ENCODE measurements at regions not wholly inside any gene's neighbourhood (a gene's known extent, or its start where the extent isn't known, plus 50 kb on each side); places are given as distances from the start of the nearest gene placed in this dataset.
"Not testable (repeated sequence)": the region's sequence is repeated elsewhere in the genome, so short reads cannot be mapped to it uniquely, and the experiment has no call there.

GRCh38 chr1:70490153-70490552, 79.1 kb downstream of the CTH start:
- DNase-seq (ENCODE audit: low spot score), result no peak

DNA sequence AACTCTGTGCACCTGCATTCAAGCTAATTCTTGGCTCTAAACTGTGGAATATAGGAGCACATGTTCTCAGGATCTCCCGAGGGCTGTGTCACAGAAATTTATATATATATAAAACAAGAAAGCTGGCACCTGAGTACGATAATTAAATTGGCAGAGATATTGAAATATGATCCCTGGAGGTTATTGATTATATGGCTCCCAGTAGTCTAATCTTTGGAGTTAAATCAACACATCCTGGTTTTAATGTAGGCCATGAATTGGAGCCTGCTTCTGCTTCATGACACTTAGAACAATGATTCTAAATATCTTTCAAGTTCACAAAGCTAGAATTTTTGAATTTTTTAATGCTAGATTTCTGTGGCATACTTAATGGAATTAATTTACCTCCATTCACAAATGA, 84.3 kb downstream of the CTH start:
- DNase-seq (ENCODE audit: low spot score), result no peak

GRCh38 chr1:70496181-70496580, 85.1 kb downstream of the CTH start:
- no peak for DNase-seq (ENCODE audit: low spot score)

GRCh38 chr1:70497152-70497551, 86.1 kb downstream of the CTH start:
- no peak for DNase-seq (ENCODE audit: low spot score)

- no peak for DNase-seq (ENCODE audit: low spot score)
Measured at GRCh38 chr1:70498666-70499065, 87.6 kb downstream of the CTH start.

- DNase-seq (ENCODE audit: low spot score), result no peak
Measured at GRCh38 chr1:70499695-70500094, 88.6 kb downstream of the CTH start.

DNA sequence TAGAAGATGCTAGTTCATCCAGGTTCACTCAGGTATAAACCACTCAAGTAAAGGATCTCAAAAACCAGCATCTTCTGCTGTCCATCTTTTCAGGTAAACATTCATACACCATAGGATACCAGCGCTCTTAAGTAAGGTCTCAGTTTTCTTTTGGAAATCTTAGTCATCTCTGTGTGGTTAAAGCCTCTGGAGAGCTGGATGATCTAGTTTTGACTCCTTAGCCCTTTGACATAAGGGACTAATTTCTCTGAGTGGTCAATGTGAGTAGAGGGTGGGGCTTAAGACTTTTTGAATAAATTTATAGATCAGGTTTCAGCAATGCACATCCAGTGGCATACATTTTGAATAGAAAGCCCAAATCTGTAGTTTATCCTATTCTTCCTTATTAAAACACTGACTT, 92.3 kb downstream of the CTH start:
- DNase-seq (ENCODE audit: low spot score), result no peak

GRCh38 chr1:70504176-70504820, 93.2 kb downstream of the CTH start:
- DNase-seq (ENCODE audit: low spot score), result no peak

GRCh38 chr1:70504821-70505193, 93.7 kb downstream of the CTH start:
- DNase-seq (ENCODE audit: low spot score), result no peak

- DNase-seq (ENCODE audit: low spot score), result not testable (repeated sequence)
Measured at GRCh38 chr1:70507991-70508390, 96.9 kb downstream of the CTH start.

DNA sequence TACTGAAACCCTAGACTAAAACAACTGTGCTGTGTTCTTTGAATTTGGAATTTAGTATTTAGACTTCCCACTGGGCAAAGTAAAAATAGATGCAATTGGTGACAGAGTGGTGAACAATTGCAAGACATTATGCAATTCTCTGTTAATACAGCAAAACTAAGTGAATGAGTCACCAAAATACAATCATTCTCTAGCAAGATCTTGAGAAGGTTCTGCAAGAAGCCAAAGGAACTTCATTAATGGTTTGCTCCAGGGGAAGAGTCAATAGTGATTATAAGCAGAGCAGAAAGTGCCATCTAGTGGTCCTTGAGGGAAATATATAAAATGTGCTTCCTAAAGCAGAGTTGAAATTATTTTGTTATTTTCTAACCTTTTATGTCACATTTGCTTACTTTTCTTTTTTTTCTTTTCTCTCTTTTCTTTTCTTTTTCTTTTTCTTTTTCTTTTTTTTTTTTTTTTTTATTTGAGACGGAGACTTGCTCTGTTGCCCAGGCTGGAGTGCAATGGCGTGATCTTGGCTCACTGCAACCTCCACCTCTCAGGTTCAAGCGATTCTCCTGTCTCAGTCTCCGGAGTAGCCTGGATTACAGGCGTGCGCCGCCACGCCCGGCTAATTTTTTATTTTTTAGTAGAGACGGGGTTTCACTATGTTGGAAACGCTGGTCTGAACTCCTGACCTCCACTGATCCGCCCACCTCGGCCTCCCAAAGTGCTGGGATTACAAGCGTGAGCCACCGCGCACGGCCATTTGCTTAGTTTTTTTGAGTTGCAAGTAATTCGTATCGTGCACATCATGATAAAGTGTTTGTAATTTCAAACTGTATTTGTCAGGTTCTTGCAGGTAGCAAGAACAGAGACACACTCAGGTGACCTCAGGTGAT, 99.2 kb downstream of the CTH start:
- DNase-seq (ENCODE audit: low spot score), result peak; percentile 73

DNA sequence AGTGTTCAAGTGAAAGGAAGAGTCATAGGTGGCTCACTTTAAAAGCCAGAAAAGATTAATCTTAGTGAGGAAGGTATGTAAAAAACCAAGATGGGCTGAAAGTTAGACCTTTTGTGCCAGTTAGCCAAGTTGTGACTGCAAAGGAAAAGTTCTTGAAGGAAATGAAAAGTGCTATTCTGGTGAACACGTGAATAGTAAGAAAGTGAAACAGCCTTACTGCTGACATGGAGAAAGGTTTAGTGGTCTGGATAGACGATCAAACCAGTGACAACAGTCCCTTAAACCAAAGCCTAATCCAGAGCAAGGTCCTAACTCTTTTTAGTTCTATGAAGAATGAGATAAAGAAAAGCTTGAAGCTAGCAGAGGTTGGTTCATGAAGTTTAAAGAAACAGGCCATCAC, 106.4 kb downstream of the CTH start:
- DNase-seq (ENCODE audit: low spot score), result no peak

- no peak for DNase-seq (ENCODE audit: low spot score)
Measured at GRCh38 chr1:70518106-70518505, 107.0 kb downstream of the CTH start.

GRCh38 chr1:70528590-70529333, 117.7 kb downstream of the CTH start:
- peak; percentile 26 for DNase-seq (ENCODE audit: low spot score)

- no peak for DNase-seq (ENCODE audit: low spot score)
Measured at GRCh38 chr1:70536708-70537366, 125.8 kb downstream of the CTH start.

GRCh38 chr1:70537788-70538187, 126.7 kb downstream of the CTH start:
- no peak for DNase-seq (ENCODE audit: low spot score)

GRCh38 chr1:70542030-70542429, 131.0 kb downstream of the CTH start:
- DNase-seq (ENCODE audit: low spot score), result no peak

DNA sequence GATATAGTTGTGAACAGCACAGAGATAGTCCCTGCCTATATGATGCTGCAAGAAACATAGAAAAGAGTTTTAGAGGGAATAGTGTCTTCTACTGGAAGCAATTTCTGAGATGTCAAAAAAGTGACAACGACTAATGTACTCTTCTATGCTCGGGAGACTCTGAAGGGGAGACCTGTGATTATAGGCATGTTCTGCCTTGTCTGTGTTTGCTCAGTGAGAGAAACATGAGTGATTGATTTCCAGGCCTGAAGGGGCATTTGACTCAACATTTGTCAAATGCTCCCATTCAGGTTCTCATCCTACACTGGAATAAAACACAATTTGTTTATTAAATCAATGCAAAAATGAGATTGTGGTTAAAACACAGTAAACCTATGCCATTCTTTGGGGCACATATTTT, 131.8 kb downstream of the CTH start:
- DNase-seq (ENCODE audit: low spot score), result no peak

DNA sequence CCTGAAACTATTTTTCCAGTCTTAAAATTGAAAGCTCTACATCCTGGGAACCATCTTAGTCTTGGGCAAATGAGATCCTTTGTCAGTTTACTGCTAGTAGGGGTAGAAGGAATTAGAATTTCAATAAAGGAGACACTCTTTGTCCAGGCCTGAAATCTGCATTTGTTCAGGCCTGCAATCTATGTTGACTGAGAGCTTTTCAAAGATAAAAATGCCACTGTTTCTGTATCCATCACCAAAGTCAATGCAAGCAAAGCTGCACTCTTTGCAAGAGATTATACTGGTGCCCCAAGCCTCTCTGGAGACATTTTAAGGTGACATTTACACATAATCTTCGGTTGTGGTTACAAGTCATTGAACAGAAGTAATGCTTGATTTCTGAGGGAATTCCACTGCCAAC, 135.7 kb downstream of the CTH start:
- DNase-seq (ENCODE audit: low spot score), result no peak

- no peak for DNase-seq (ENCODE audit: low spot score)
Measured at GRCh38 chr1:70552662-70553566, 141.8 kb downstream of the CTH start.

DNA sequence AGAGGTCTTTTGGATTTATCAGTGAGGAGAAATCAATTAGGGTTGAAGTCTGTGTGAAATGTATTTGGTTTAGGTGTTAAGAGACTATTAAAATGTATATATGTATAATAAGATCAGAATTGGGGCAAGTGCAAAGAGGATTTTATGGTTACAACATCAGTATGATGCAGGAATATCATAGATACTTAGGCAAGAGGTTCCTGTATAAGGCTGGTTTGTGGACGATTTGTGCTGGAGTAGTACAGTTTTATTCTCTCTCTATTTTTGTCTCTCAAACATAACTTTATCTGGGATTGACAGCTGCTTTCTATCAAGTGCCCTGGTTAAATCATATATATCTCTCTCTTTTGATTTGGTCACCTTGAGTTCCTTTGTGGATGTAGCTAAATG, 142.5 kb downstream of the CTH start:
- no peak for DNase-seq (ENCODE audit: low spot score)

Measured in cerebellar cortex (tissue), 1 donor.